ENCODE measurements at regions not wholly inside any gene's neighbourhood (a gene's known extent, or its start where the extent isn't known, plus 50 kb on each side); places are given as distances from the start of the nearest gene placed in this dataset.
"Not testable (repeated sequence)": the region's sequence is repeated elsewhere in the genome, so short reads cannot be mapped to it uniquely, and the experiment has no call there.

DNA sequence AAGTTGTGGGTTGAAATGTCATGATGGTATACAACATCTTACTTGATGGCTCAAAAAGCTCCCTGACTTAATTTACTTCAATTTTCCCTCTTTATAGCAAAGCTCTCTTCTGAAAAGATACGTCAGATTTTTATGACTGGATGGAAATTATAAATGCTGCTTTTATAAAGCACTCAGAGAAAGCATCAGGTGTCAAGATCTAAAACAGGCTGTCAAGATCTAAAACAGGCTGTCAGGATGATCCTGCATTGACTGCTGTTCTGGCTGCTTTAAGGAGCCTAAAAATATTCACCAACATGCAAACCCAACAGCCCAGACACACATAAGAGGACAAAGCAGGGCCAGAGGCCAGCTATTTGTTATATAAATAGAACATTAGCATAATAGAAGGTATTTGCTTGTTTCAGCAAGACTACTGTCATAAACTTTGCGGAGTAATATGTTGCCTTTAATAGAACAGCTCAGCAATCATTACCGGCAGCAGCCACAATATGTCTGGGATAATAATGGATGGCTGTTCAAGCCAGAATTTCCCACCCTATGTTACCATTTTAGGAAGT lies 77.3 kb upstream of the ANO5 start:
- TF ChIP-seq, protein P1, sequence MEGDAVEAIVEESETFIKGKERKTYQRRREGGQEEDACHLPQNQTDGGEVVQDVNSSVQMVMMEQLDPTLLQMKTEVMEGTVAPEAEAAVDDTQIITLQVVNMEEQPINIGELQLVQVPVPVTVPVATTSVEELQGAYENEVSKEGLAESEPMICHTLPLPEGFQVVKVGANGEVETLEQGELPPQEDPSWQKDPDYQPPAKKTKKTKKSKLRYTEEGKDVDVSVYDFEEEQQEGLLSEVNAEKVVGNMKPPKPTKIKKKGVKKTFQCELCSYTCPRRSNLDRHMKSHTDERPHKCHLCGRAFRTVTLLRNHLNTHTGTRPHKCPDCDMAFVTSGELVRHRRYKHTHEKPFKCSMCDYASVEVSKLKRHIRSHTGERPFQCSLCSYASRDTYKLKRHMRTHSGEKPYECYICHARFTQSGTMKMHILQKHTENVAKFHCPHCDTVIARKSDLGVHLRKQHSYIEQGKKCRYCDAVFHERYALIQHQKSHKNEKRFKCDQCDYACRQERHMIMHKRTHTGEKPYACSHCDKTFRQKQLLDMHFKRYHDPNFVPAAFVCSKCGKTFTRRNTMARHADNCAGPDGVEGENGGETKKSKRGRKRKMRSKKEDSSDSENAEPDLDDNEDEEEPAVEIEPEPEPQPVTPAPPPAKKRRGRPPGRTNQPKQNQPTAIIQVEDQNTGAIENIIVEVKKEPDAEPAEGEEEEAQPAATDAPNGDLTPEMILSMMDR (IDR thresholded peaks at IDR 0.05; ENCODE audit: control extremely low read depth, extremely low read depth), result no peak
- H3K27me3 ChIP-seq (ENCODE audit: control insufficient read depth in 3 of 3, insufficient read depth in 3 of 3, low read length in 2 of 3), result no peaks in the 10 kb centered on the region
- H3K4me1 ChIP-seq (ENCODE audit: control insufficient read depth in 5 of 5, insufficient read depth in 5 of 5, low read length in 5 of 5), result peaks cover 0 to 3% (median 0%) of the 10 kb centered on the region in 5 donors
- WGBS, 2 donors, result 74 to 76% methylated on average over 3 of the region's 3 CpGs
- H3K36me3 ChIP-seq (ENCODE audit: control insufficient read depth in 4 of 4, insufficient read depth in 4 of 4, low read length in 4 of 4), result no peaks in the 10 kb centered on the region
- no peak overlapping the region for H3K9ac ChIP-seq (ENCODE audit: insufficient read depth in 1 of 2, low read length in 2 of 2)
- DNase-seq (no peak), ATAC-seq (ENCODE audit: insufficient read depth, low FRiP score) (no peak)
- H3K27ac ChIP-seq (ENCODE audit: low read depth in 1 of 2, low read length in 1 of 2), result no peak overlapping the region
- H3K4me3 ChIP-seq, result no peak overlapping the region
- H3K9me3 ChIP-seq (ENCODE audit: control insufficient read depth in 4 of 4, insufficient read depth in 3 of 4, low read length in 3 of 4), result no peaks in the 10 kb centered on the region

DNA sequence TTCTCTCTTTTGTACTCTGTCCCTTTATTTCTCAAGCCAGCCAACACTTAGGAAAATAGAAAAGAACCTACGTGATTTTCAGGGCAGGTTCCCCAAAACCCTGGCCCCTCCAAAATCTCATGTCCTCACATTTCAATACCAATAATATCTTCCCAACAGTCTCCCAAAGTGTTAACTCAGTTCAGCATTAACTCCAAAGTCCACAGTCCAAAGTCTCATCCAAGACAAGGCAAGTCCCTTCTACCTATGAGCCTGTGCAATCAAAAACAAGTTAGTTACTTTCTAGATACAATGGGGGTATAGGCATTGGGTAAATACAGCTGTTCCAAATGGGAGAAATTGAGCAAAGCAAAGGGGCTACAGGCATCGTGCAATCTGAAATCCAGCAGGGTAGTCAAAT lies 64.9 kb upstream of the ANO5 start:
- H3K9ac ChIP-seq (ENCODE audit: insufficient read depth in 1 of 2, low read length in 2 of 2); H3K4me1 ChIP-seq (ENCODE audit: control insufficient read depth in 5 of 5, insufficient read depth in 5 of 5, low read length in 5 of 5); H3K4me3 ChIP-seq; ATAC-seq (ENCODE audit: insufficient read depth, low FRiP score); H3K36me3 ChIP-seq (ENCODE audit: control insufficient read depth in 4 of 4, insufficient read depth in 4 of 4, low read length in 4 of 4); H3K27me3 ChIP-seq (ENCODE audit: control insufficient read depth in 3 of 3, insufficient read depth in 3 of 3, low read length in 2 of 3); H3K27ac ChIP-seq (ENCODE audit: low read depth in 1 of 2, low read length in 1 of 2); DNase-seq: not testable (repeated sequence)
- H3K9me3 ChIP-seq (ENCODE audit: control insufficient read depth in 4 of 4, insufficient read depth in 3 of 4, low read length in 3 of 4), result peaks cover 0 to 10% (median 0%) of the 10 kb centered on the region in 4 donors
- 90 to 92% methylated on average over 2 of the region's 2 CpGs for WGBS, 2 donors

DNA sequence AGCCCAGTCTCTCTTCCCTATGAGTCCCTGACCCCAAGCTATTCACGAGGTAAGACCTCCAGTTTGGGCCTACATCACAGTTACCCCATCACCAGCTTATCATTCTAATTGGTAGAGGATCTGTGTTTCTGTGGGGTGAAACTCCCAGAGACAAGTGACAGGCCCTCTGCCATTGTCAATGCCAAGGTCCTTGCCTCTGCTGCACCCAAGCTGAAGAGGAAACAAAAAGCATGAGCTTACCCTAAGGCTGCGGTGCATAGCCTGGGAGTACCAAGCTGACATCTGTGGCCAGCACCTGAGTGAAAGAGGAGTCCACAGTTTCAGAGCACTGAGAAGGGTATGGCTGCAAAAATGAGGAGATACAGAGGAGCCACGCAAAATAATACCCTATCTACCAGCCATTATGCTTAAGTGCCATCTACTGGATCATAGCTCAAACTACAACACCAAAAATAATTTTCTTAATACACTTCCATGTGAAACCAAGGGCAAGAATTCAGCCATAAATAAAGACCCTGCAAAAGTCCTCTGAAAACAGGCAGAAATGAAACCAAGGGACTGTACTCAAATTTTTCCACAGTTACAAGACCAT lies 62.3 kb upstream of the ANO5 start:
- no peak for ATAC-seq (ENCODE audit: insufficient read depth, low FRiP score)
- 39 to 40% methylated on average over 3 of the region's 3 CpGs for WGBS, 2 donors

DNA sequence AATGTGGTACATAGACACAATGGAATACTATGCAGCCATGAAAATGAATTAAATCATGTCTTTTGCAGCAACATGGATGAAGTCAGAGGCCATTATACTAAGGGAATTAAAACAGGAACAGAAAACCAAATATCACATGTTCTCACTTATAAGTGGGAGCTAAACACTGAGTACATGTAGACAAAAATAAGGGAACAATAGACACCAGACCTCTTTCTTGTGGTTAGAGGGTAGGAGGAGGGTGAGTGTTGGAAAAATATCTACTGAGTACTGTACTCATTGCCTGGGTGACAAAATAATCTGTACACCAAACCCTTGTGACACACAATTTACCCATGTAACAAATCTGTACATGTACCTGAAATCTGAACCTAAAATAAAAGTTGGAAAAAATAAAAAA lies 59.1 kb upstream of the ANO5 start:
- H3K9ac ChIP-seq (ENCODE audit: insufficient read depth in 1 of 2, low read length in 2 of 2), result no peak overlapping the region
- no peaks in the 10 kb centered on the region for H3K27me3 ChIP-seq (ENCODE audit: control insufficient read depth in 3 of 3, insufficient read depth in 3 of 3, low read length in 2 of 3)
- no peaks in the 10 kb centered on the region for H3K4me1 ChIP-seq (ENCODE audit: control insufficient read depth in 5 of 5, insufficient read depth in 5 of 5, low read length in 5 of 5)
- DNase-seq (no peak), ATAC-seq (ENCODE audit: insufficient read depth, low FRiP score) (no peak)
- no peaks in the 10 kb centered on the region for H3K36me3 ChIP-seq (ENCODE audit: control insufficient read depth in 4 of 4, insufficient read depth in 4 of 4, low read length in 4 of 4)
- H3K27ac ChIP-seq (ENCODE audit: low read depth in 1 of 2, low read length in 1 of 2), result no peak overlapping the region
- no peak overlapping the region for H3K4me3 ChIP-seq
- TF ChIP-seq, protein P1 (IDR thresholded peaks at IDR 0.05; ENCODE audit: control extremely low read depth, extremely low read depth), result no peak
- H3K9me3 ChIP-seq (ENCODE audit: control insufficient read depth in 4 of 4, insufficient read depth in 3 of 4, low read length in 3 of 4), result peaks cover 0 to 5% (median 0%) of the 10 kb centered on the region in 4 donors

More for the DNA sequence above, 62.3 kb upstream of the ANO5 start:
- Histone ChIP-seq H3K36me3 (ENCODE audit: control insufficient read depth in 4 of 4, insufficient read depth in 4 of 4, low read length in 4 of 4) (no peaks in the 10 kb centered on the region), H3K9me3 (ENCODE audit: control insufficient read depth in 4 of 4, insufficient read depth in 3 of 4, low read length in 3 of 4) (peaks cover 0 to 9% (median 0%) of the 10 kb centered on the region in 4 donors), H3K4me1 (ENCODE audit: control insufficient read depth in 5 of 5, insufficient read depth in 5 of 5, low read length in 5 of 5) (no peaks in the 10 kb centered on the region), H3K27ac (ENCODE audit: low read depth in 1 of 2, low read length in 1 of 2) (no peak overlapping the region), H3K9ac (ENCODE audit: insufficient read depth in 1 of 2, low read length in 2 of 2) (no peak overlapping the region), H3K27me3 (ENCODE audit: control insufficient read depth in 3 of 3, insufficient read depth in 3 of 3, low read length in 2 of 3) (no peaks in the 10 kb centered on the region), H3K4me3 (no peak overlapping the region)
- TF ChIP-seq, protein P1 (IDR thresholded peaks at IDR 0.05; ENCODE audit: control extremely low read depth, extremely low read depth), result no peak
- DNase-seq, result peak in 2 of 3 donors; percentile 8 to 18
